A673 (cell line): ENCODE measurements at regions not wholly inside any gene's neighbourhood (a gene's known extent, or its start where the extent isn't known, plus 50 kb on each side); places are given as distances from the start of the nearest gene placed in this dataset.

Experiments
- CTCF ChIP-seq: fragments of 300-800, 200-600 bp; sonication (generic); conservative IDR thresholded peaks from 2 replicates; pipeline ENCODE4 v1.5.1; 2017; ENCODE audit warnings: low read depth, mild to moderate bottlenecking, antibody characterized with exemption, low read length, moderate library complexity, mixed read lengths
- EZH2 ChIP-seq: fragments of 200-600 bp; sonication (generic); IDR thresholded peaks from 2 replicates; pipeline ENCODE4 v1.6.1; 2017; ENCODE audit warnings: borderline replicate concordance, low read depth, mild to moderate bottlenecking, mixed read lengths, antibody characterized with exemption, low read length; ENCODE audit not compliant: poor library complexity, severe bottlenecking

GRCh38 chr21:15562748-15563147, 167.0 kb upstream of the USP25 start:
- TF ChIP-seq CTCF: no peak
- TF ChIP-seq EZH2: no peak
